ENCODE measurements at regions not wholly inside any gene's neighbourhood (a gene's known extent, or its start where the extent isn't known, plus 50 kb on each side); places are given as distances from the start of the nearest gene placed in this dataset.
"Not testable (repeated sequence)": the region's sequence is repeated elsewhere in the genome, so short reads cannot be mapped to it uniquely, and the experiment has no call there.

- in situ Hi-C loops (cut with HindIII; ENCODE audit: low sequenced_read_pairs), result no loop called here
- no peak for TF ChIP-seq CTCF (IDR thresholded peaks at IDR 0.05; ENCODE audit: low read depth, low read length)
- no peak overlapping the region for H3K4me3 ChIP-seq (ENCODE audit: low read depth, low read length)
- DNase-seq (ENCODE audit: low read depth, low spot score), result no peak
These were observed 91.7 kb upstream of the WSCD1 start for GRCh38 chr17:5978496-5978895.

GRCh38 chr17:5980941-5981340 is 89.2 kb upstream of the WSCD1 start:
- in situ Hi-C loops (cut with HindIII; ENCODE audit: low sequenced_read_pairs), result no loop called here
- no peak for DNase-seq (ENCODE audit: low read depth, low spot score)
- no peak for TF ChIP-seq CTCF (IDR thresholded peaks at IDR 0.05; ENCODE audit: low read depth, low read length)
- H3K4me3 ChIP-seq (ENCODE audit: low read depth, low read length), result no peak overlapping the region

- no peak for DNase-seq (ENCODE audit: low read depth, low spot score)
- TF ChIP-seq CTCF (IDR thresholded peaks at IDR 0.05; ENCODE audit: low read depth, low read length), result no peak
- no peak overlapping the region for H3K4me3 ChIP-seq (ENCODE audit: low read depth, low read length)
- in situ Hi-C loops (cut with HindIII; ENCODE audit: low sequenced_read_pairs), result no loop called here
These were observed 83.5 kb upstream of the WSCD1 start for GRCh38 chr17:5986644-5987043.

- in situ Hi-C loops (cut with HindIII; ENCODE audit: low sequenced_read_pairs), result no loop called here
- no peak for DNase-seq (ENCODE audit: low read depth, low spot score)
- TF ChIP-seq CTCF (IDR thresholded peaks at IDR 0.05; ENCODE audit: low read depth, low read length), result no peak
- no peak overlapping the region for H3K4me3 ChIP-seq (ENCODE audit: low read depth, low read length)
These were observed 69.8 kb upstream of the WSCD1 start for GRCh38 chr17:6000426-6000825.

- DNase-seq (ENCODE audit: low read depth, low spot score), result peak; percentile 89
- in situ Hi-C loops (cut with HindIII; ENCODE audit: low sequenced_read_pairs); H3K4me3 ChIP-seq (ENCODE audit: low read depth, low read length): not testable (repeated sequence)
These were observed 67.0 kb upstream of the WSCD1 start for GRCh38 chr17:6003221-6003620.

DNA sequence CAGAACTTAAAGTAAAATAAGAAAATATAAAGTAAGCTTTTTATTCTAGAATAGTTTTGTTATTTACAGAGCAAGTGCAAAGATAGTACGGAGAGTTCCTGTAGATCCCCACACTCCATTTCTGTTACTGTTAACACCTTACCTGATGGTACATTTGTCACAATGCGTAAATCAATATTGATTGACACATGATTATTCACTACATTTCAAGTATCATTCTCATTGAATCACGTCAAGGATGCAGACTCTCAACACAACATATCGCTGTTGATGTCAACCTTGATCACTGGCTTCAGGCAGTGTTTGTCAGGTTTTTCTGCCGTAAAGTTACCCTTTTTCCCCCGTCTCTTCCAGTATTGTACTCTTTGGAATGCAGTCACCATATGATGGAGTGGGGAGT is 64.2 kb upstream of the WSCD1 start:
- no peak for TF ChIP-seq CTCF (IDR thresholded peaks at IDR 0.05; ENCODE audit: low read depth, low read length)
- in situ Hi-C loops (cut with HindIII; ENCODE audit: low sequenced_read_pairs), result no loop called here

GRCh38 chr17:6011206-6011605 is 59.0 kb upstream of the WSCD1 start:
- no peak for TF ChIP-seq CTCF (IDR thresholded peaks at IDR 0.05; ENCODE audit: low read depth, low read length)
- no peak for DNase-seq (ENCODE audit: low read depth, low spot score)
- H3K4me3 ChIP-seq (ENCODE audit: low read depth, low read length), result no peak overlapping the region
- in situ Hi-C loops (cut with HindIII; ENCODE audit: low sequenced_read_pairs), result no loop called here

More for the DNA sequence above, 64.2 kb upstream of the WSCD1 start:
- no peak overlapping the region for H3K4me3 ChIP-seq (ENCODE audit: low read depth, low read length)
- DNase-seq (ENCODE audit: low read depth, low spot score), result no peak

Data from astrocyte of the spinal cord (primary cell).